Stimulated activated effector memory CD8-positive, alpha-beta T cell treated with anti-CD3 and anti-CD28 coated beads, Interleukin-12 subunit alpha, Interleukin-12 subunit beta, amount 100 ng/mL, for 72 hours (primary cell): ENCODE measurements at regions not wholly inside any gene's neighbourhood (a gene's known extent, or its start where the extent isn't known, plus 50 kb on each side); places are given as distances from the start of the nearest gene placed in this dataset.
"Not testable (repeated sequence)": the region's sequence is repeated elsewhere in the genome, so short reads cannot be mapped to it uniquely, and the experiment has no call there.

Experiments
- ATAC-seq: fragments of 150-1000 bp; cut with Tn5 transposase; 2 replicates; pipeline ENCODE4 v1.10.0; 2021
- DNase-seq, 2 donors: peaks; one replicate each; pipeline ENCODE4 v3.0.0; 2021 to 2022; ENCODE audit warnings: low spot score in 2 of 2
- H3K27ac Mint-ChIP-seq: one replicate; pipeline ENCODE4 v1.8.0; 2022; ENCODE audit warnings: mild to moderate bottlenecking, mixed read lengths
- H3K36me3 Mint-ChIP-seq: one replicate; pipeline ENCODE4 v1.8.0; 2022; ENCODE audit warnings: mild to moderate bottlenecking, mixed read lengths
- H3K4me1 Mint-ChIP-seq: one replicate; pipeline ENCODE4 v1.8.0; 2022; ENCODE audit warnings: mixed read lengths
- H3K4me3 Mint-ChIP-seq: one replicate; pipeline ENCODE4 v1.8.0; 2022; ENCODE audit warnings: mild to moderate bottlenecking, mixed read lengths
- H3K9me3 Mint-ChIP-seq: one replicate; pipeline ENCODE4 v1.8.0; 2022; ENCODE audit warnings: mixed read lengths

DNA sequence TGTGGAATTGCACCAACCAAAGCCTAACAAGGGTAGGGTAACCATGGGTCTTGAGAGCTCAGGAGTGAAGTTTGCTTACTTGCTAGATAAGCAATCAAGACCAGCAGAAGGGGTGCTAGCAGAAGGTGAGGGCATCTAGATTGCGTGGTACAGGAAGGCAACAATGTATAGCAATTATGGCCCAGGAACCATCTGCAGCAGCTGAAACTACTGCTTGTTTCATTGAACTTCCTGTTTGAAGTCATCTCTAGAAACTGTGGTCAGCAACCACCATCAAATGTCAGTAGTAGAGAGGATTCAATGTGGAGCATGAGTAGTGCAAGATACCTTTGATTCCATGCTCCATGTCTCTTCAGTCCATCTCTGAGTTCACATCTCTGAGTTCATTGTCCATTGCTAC lies 462.1 kb upstream of the GRAMD2B start:
- no peaks in the 10 kb centered on the region for H3K4me1 Mint-ChIP-seq
- no peaks in the 10 kb centered on the region for H3K36me3 Mint-ChIP-seq
- peaks cover 15% of the 10 kb centered on the region for H3K9me3 Mint-ChIP-seq
- no peak overlapping the region for H3K4me3 Mint-ChIP-seq
- DNase-seq (no peak), ATAC-seq (peak; percentile 46)
- no peak overlapping the region for H3K27ac Mint-ChIP-seq

GRCh38 chr5:125965577-125965976 lies 457.6 kb upstream of the GRAMD2B start:
- H3K9me3 Mint-ChIP-seq = peaks cover 8% of the 10 kb centered on the region
- H3K27ac Mint-ChIP-seq = no peak overlapping the region
- no peaks in the 10 kb centered on the region for H3K36me3 Mint-ChIP-seq
- ATAC-seq = no peak
- no peak overlapping the region for H3K4me3 Mint-ChIP-seq
- H3K4me1 Mint-ChIP-seq = no peaks in the 10 kb centered on the region
- no peak for DNase-seq

- Mint-ChIP-seq H3K36me3 (no peaks in the 10 kb centered on the region), H3K4me1 (no peaks in the 10 kb centered on the region), H3K27ac (no peak overlapping the region), H3K4me3 (no peak overlapping the region), H3K9me3 (peaks cover 5% of the 10 kb centered on the region)
- no peak for DNase-seq
- ATAC-seq = no peak
Observed at GRCh38 chr5:125967576-125967975, 455.6 kb upstream of the GRAMD2B start.

DNA sequence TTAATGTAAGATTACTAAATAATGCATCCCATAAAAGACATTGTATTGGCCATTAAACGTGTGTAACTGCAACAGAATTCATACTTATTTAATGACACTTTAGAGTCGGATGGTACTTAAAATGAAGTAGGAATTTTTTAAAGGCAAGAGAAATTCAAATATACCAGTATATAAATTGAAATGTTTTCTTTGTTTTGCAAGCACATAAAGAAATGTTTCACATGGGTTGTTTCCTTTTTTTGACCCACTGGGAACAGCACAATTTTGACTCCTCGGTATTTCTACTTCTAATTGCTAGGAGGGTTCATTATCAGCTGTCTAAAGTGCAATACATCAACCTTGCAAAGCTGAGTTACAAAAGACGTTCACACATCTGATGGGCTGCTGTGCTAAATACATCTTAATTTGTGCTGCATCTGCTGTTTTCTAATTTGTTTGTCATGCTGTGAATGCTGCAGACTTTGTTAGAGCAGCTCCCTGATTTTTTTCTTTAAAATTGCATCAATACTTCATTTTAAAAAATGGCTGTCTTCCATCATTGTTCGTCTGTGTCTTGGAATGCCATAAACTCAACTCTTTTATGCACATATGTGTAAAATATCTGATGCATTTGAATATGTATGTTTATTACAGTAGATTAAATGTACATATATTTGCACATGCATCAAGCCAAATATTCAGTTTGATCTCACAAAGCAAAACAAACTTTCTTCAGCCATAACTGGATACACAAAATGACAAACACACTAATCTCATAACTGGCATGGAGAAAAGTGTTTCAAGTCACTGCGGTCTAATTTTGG lies 454.0 kb upstream of the GRAMD2B start:
- Mint-ChIP-seq H3K27ac (no peak overlapping the region), H3K4me1 (no peaks in the 10 kb centered on the region), H3K9me3 (peaks cover 9% of the 10 kb centered on the region), H3K36me3 (no peaks in the 10 kb centered on the region), H3K4me3 (no peak overlapping the region)
- ATAC-seq (no peak), DNase-seq (no peak)

DNA sequence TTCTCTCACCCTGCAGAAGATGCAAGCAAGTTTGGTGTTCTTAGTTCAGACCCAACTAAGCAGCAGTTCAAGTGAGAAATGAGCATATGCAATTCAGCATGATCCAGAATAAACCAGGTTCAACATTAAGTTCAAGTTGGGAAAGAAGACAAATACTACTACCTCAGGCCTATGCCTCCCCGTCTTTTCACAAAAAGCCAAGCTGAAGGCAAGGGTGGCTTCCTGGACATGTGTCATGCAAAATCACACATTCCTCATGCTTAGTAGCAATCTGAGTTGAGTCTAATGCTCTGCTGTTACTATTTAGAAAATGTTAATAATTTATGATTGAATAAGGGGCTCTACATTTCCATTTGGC lies 453.4 kb upstream of the GRAMD2B start:
- no peak for ATAC-seq
- Mint-ChIP-seq H3K9me3 (peaks cover 9% of the 10 kb centered on the region), H3K36me3 (no peaks in the 10 kb centered on the region), H3K4me3 (no peak overlapping the region), H3K27ac (no peak overlapping the region), H3K4me1 (no peaks in the 10 kb centered on the region)
- DNase-seq = no peak

DNA sequence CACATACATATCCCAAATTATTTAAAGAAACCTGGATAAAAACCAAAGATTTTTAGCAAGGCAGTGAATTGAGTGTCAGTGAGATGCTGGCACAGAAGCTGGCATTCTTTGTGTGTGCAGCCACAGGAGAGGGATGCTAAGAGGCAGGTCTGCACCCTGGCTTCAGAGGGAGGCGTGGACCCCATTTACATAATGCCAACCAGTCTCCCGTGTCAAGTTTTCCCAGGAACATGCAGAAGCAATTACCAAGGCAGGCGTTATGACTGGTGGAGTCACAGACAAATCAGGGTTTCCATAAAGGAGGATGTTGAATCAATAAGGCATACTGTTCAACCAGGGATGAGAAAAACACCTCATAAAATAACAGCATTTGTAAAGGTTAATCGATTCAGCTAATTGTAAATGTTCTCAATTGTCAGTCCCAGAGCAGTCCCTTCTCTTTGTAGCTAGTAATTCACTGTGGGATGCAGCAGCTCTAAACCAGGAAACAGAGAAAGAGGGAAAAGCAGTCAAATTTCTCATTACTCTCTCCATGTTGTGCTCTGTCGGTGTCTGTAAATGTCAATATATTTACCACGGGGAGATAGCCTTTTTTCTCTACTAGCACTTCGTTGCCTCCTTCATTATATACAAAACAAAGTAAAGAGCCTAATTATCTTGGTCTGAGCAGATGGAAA lies 452.4 kb upstream of the GRAMD2B start:
- no peak for DNase-seq
- Mint-ChIP-seq H3K27ac (no peak overlapping the region), H3K36me3 (no peaks in the 10 kb centered on the region), H3K4me3 (no peak overlapping the region), H3K4me1 (no peaks in the 10 kb centered on the region), H3K9me3 (peaks cover 11% of the 10 kb centered on the region)
- ATAC-seq = no peak

DNA sequence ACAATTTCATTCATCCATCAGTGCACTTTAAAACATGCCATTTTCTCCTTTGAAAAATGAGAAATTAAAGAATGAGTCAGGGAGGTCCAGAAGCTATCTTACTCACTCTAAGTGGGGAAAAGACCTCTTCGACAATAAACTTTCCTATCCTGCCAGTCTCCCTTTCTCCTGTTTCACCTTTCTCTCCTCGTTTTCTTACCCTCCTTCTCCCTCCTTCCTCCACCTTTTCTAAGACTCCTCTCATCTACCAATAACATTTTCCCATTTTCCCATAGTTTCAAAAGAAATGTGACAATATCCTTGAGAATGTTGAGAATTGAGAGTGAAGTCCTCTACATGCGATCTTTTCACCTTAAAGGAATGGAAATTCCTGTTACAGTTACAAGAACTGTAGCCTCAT lies 450.5 kb upstream of the GRAMD2B start:
- no peaks in the 10 kb centered on the region for H3K36me3 Mint-ChIP-seq
- H3K4me1 Mint-ChIP-seq = no peaks in the 10 kb centered on the region
- DNase-seq (no peak), ATAC-seq (no peak)
- no peak overlapping the region for H3K4me3 Mint-ChIP-seq
- no peak overlapping the region for H3K27ac Mint-ChIP-seq
- H3K9me3 Mint-ChIP-seq = peaks cover 9% of the 10 kb centered on the region

DNA sequence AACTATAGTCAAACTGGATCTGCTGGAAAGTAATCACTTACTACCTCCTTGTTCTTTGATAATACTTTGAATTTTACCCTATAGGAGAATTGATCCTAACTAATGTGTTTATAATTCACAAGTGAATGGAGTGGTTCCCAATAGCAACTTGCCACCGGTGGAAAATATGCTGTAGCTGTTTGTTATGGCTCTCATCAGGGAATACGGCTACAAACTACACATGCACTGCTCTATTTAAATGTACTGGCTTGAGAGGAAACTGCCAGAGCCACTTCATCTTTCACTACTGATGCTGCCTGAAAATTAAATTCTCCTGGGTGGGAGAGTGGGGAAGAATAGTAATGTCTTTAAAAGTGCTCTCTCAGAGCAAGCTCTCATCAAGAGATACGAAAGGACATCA lies 448.5 kb upstream of the GRAMD2B start:
- H3K9me3 Mint-ChIP-seq = peaks cover 12% of the 10 kb centered on the region
- H3K27ac Mint-ChIP-seq = no peak overlapping the region
- H3K36me3 Mint-ChIP-seq = no peaks in the 10 kb centered on the region
- no peaks in the 10 kb centered on the region for H3K4me1 Mint-ChIP-seq
- DNase-seq (no peak), ATAC-seq (no peak)
- no peak overlapping the region for H3K4me3 Mint-ChIP-seq

DNA sequence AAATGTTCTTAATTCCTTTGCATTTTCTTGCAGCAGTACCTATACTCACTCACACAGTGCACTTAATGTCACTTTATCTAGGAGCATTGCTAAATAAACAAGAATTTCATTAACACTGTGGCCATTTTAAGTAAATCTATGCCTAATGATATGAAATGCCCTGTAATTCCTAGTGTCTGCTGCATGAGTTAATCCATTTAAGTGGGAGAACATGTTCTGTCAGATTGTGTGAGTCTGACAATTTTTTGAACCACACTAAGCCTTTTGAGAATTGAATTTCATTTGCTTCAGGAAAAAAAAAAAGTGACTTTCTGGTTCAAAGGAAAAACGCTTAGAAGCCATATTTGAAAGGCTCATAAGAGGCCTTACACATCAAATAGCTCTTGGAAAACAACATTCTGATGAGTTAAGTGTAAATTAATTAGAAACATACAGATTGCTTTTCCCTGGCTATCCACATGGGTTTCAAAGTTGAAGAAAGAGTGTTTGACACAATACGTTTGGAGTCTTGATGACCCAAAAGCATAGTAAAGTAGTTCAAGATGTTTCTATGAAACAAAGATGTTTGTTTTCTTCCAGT lies 446.7 kb upstream of the GRAMD2B start:
- DNase-seq = no peak
- no peaks in the 10 kb centered on the region for H3K36me3 Mint-ChIP-seq
- H3K4me3 Mint-ChIP-seq = no peak overlapping the region
- no peak for ATAC-seq
- peaks cover 13% of the 10 kb centered on the region for H3K9me3 Mint-ChIP-seq
- no peak overlapping the region for H3K27ac Mint-ChIP-seq
- H3K4me1 Mint-ChIP-seq = no peaks in the 10 kb centered on the region

- Mint-ChIP-seq H3K4me3 (no peak overlapping the region), H3K9me3 (peaks cover 13% of the 10 kb centered on the region)
Observed at GRCh38 chr5:125978015-125978414, 445.2 kb upstream of the GRAMD2B start.

GRCh38 chr5:125979636-125980035 lies 443.6 kb upstream of the GRAMD2B start:
- H3K9me3 Mint-ChIP-seq = peaks cover 13% of the 10 kb centered on the region
- H3K36me3 Mint-ChIP-seq = no peaks in the 10 kb centered on the region
- H3K27ac Mint-ChIP-seq = no peak overlapping the region
- H3K4me1 Mint-ChIP-seq = no peaks in the 10 kb centered on the region
- H3K4me3 Mint-ChIP-seq = no peak overlapping the region
- ATAC-seq (no peak), DNase-seq (no peak)

More at GRCh38 chr5:125978015-125978414, 445.2 kb upstream of the GRAMD2B start:
- ATAC-seq = no peak
- no peak overlapping the region for H3K27ac Mint-ChIP-seq
- DNase-seq = no peak
- no peaks in the 10 kb centered on the region for H3K4me1 Mint-ChIP-seq
- H3K36me3 Mint-ChIP-seq = no peaks in the 10 kb centered on the region

DNA sequence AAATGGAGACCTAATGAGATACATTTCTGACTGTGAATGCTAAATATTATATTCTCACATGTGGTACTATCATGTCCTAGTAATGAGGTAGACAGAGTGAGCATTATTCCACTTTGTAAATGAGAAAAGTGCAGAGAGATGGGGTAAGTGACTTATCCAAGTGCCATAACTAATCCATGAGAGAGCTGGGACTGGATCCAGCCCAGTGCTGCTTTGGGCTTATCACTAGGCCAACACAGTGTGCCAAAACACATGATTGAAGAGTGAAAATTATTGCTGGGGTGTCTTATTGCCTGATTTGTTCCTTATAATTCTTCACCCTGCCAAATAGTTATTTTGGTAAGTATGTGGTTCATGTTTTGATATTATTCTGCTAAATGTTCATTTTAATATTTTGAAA lies 442.2 kb upstream of the GRAMD2B start:
- Mint-ChIP-seq H3K4me3 (no peak overlapping the region), H3K27ac (no peak overlapping the region), H3K36me3 (no peaks in the 10 kb centered on the region), H3K9me3 (peaks cover 11% of the 10 kb centered on the region), H3K4me1 (no peaks in the 10 kb centered on the region)
- ATAC-seq (no peak), DNase-seq (no peak)

- no peak for ATAC-seq
- no peaks in the 10 kb centered on the region for H3K4me1 Mint-ChIP-seq
- no peak overlapping the region for H3K27ac Mint-ChIP-seq
- DNase-seq = no peak
- peaks cover 10% of the 10 kb centered on the region for H3K9me3 Mint-ChIP-seq
- no peak overlapping the region for H3K4me3 Mint-ChIP-seq
- no peaks in the 10 kb centered on the region for H3K36me3 Mint-ChIP-seq
Observed at GRCh38 chr5:125987677-125988255, 435.4 kb upstream of the GRAMD2B start.

DNA sequence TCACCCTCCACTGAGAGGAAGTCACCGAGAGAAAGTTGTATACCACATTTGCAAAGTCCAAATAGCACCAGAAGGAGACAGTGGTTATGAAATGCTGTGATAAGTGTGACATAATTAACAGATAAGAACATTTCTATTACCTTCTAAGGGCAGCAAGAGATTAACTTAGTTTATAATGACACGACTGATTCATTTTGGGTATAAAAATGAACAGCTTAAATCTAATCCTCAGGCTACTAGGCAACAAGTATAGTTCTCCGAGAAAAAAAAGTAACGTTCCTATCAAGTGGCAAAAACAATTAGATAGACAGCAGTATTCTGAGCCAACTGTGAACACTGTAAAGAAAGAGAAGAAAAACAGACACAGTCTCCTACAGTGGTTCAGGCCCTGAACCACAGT lies 431.2 kb upstream of the GRAMD2B start:
- no peaks in the 10 kb centered on the region for H3K36me3 Mint-ChIP-seq
- peaks cover 6% of the 10 kb centered on the region for H3K9me3 Mint-ChIP-seq
- no peak overlapping the region for H3K27ac Mint-ChIP-seq
- H3K4me1 Mint-ChIP-seq = no peaks in the 10 kb centered on the region
- no peak overlapping the region for H3K4me3 Mint-ChIP-seq
- no peak for ATAC-seq
- no peak for DNase-seq

DNA sequence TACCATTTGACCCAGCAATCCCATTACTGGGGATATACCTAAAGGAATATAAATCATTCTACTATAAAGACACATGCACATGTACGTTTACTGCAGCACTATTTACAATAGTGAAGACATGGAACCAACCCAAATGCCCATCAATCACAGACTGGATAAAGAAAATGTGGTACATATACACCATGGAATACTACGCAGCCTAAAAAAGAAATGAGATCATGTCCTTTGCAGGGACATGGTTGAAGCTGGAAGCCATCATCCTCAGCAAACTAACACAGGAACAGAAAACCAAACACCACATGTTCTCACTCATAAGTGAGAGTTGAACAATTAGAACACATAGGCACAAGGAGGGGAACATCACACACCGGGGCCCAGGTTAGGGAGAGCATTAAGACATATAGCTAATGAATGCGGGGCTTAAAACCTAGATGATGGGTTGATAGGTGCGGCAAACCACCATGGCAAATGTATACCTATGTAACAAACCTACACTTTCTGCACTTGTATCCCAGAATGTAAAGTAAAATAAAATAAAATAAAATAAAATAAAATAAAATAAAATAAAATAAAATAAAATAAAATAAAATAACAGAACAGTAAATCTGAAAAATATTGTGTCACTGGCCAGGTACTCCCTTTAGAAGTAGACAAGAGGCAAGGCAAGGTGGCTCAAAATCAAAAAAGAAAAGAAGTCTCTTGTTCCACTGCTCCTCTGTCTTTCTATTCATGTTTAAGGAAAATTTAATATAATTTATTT lies 423.8 kb upstream of the GRAMD2B start:
- ATAC-seq, H3K36me3 Mint-ChIP-seq, H3K4me1 Mint-ChIP-seq, H3K9me3 Mint-ChIP-seq, DNase-seq, H3K27ac Mint-ChIP-seq, H3K4me3 Mint-ChIP-seq: not testable (repeated sequence)
